NCI-H1436 (cell line): ENCODE measurements at regions not wholly inside any gene's neighbourhood (a gene's known extent, or its start where the extent isn't known, plus 50 kb on each side); places are given as distances from the start of the nearest gene placed in this dataset.

Experiments used
- DNase-seq: peaks from one replicate; lab custom pipeline; 2025; lab: John Stamatoyannopoulos, UW

DNA sequence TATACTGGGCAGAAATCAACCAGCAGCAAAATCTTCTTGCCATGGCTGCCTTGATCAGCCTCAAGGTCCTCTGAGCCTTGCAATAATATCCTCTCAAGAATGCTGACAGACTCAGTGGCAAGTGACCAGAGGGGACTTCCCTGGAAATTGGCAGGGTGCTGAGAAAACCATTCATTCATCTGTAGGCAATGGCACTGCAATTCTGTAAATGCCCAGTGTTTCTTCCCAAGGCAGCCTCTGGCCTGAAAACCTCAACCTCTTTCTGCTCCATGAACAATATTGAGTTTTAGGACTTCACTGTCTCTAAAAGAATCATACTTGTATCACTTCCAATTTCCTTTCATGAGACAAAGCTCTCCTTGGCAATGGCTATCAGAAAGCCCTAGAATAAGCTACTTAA, 754.3 kb upstream of the TENM3 start:
- no peak for DNase-seq

DNA sequence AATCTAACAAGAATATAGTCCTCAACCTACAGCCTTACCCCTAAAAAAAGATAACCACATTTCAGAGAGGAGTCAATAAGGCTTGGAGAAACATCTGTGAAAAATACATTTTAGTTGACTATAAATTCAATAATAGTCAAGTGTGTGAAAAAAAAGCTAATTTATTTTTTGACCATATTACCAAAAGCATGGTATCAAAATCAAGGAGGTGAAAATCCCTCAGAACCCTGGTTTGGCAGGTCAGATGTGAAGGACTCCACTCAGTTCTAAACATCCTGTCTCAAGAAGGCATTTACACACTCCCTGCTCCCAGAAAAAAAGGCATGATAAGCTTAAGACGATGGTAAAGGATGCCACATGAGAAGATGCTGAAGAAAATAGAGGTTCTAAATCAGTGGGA, 745.1 kb upstream of the TENM3 start:
- no peak for DNase-seq

DNA sequence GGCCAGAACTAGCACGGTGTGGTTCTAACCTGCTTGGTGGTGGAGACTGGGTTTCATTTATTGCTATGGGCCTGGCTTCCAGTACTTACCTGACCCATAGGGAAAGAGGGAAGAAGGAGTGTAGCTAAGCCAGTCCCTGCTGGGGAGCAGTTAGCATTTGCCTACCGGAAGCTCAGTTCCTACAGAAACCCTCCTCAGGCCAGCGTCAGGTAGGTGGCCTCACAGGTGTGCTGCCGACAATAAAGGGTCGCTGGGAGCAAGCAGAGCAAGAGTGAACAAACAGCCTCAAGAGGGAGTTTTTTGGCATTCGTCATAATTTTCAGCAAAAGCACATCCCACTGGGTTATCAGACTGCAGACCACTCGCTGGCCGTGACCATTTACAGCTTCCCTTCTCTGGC, 740.6 kb upstream of the TENM3 start:
- no peak for DNase-seq

DNA sequence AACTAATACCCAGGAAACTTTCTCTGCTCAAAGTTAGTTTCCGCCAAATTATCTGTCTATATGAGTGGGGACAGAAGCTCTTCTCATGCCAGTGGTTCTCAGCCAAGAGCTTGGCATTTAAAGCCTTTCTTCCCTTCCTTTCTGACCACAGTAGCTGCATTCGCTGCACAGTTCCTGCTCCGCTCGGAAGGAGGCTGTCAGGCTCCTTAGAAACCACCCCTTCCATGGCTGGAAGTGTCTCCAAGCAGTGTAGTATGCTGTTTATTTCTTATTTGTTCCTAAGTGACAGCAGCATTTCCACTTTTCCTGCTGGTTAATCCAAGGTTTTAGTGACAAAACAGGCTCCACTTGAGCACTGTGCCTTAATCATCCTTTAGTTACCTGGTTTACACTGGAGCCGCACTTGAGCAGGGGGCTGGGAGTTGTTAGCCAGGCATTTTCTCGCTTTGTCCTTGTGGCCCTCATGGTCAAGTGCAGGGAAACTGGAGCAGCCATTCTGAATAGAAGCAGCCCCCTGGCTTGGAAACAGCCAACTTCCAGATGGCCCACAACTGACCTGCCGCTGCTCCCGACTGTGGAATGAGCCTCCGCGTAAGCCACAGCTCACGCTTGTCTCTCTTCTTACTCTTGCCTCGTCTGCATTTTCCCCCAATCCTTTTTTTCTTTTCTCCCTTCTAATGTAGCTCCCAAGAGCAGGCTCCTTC, 739.4 kb upstream of the TENM3 start:
- no peak for DNase-seq

DNA sequence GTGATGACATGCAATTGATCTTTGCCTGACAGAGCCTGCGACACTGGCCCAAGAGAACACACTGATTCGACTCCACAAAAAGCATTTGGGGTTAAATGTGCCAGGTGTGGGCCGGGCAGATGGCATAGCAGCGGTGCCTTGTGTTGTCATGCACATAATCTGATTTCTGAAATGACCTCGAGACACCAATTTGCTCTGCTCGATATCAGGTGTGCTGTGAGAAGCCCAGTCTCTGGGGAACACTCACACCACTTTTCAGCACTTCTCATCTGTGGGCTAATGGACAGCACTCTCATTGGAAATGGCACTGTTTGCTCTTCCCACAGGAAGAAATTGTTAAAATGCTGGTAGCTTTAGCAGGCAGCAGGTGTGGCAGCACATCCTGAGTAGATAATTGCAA, 738.3 kb upstream of the TENM3 start:
- DNase-seq = peak; percentile 78

DNA sequence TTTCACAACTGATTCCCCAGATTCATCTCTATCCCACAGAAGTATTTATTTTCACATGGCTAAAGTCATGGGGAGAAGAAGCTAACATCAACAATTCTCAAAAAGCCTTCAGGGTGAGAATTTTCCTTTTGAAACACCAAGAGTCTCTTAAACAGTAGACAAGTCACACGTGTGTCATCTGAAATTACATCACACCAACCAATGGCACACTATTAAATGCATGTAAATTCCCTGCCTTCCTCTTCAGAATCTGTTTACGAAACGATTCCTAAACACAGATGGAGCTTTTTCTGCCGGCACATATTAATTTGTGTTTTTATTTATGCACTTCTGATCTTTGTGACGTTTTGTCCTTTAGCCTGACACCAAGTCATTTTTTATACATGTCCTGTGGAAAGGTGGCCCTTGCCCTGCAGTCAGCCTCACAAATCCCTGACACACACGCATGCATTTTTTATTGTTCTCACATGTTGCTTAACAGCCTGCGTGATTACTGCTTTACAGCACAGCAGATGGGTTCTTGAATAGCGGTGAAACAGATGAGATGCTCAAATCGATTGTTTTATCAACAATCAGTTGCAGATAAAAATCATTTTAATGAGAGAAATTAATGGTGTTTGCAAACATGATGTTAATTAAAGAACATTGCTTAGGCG, 735.9 kb upstream of the TENM3 start:
- no peak for DNase-seq

DNA sequence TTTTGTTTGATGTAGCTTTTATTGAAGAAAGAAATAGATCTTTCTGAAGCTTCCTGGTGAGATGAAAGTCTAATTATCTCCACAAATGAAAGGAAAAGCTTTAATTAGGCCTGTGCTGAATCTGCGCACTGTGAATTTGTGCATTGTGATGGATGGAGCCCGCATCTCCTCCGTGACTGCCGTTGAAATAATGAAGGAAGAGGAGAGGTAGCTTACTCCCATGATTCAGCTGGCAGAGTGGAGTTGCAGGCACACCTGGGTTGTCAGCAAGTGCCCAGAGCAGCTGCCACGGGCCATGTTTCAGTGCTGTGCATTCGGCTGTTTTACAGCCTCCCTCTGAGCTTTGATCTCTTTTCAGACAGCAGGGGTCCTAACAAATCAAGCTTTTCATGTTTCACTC, 735.3 kb upstream of the TENM3 start:
- peak; percentile 67 for DNase-seq

DNA sequence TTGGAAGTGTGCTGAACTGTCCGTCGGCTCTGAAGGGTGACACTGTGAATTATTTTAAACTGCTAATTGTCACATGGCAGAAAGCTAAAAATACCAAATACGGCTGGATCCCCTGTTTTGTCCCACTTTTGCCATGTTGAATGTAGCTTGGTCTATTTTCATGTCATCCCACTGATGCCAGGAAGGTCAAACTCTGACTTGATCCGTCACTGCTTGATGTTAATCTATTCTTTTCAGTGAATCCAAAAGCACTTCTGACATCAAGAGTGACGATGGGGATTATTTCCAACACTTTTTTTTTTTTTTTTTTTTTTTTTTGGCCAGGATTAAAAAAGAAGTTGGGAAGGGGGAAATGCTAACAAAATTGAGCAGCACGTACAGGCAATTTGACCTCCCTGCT, 734.6 kb upstream of the TENM3 start:
- no peak for DNase-seq

DNA sequence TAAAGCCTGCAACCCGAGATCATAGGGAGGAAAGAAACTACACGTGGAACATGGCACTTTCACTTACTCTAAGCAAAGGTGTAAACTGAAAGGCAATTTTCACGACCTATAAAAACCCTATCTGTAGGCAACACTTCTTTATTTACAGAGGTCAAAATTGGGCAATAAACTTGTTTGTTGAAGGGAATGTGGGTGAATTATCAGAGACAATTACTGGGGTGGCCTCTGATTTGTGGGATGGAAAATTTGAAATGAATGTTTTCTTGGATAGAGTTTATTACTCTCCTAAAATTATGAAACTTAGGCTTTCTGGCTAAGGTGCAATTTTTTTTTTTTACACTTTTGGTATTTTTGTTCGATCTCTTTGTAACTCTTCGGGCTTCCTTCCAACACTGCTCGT, 734.1 kb upstream of the TENM3 start:
- DNase-seq = no peak

- DNase-seq = no peak
These were observed 725.7 kb upstream of the TENM3 start for GRCh38 chr4:181517491-181517890.

DNA sequence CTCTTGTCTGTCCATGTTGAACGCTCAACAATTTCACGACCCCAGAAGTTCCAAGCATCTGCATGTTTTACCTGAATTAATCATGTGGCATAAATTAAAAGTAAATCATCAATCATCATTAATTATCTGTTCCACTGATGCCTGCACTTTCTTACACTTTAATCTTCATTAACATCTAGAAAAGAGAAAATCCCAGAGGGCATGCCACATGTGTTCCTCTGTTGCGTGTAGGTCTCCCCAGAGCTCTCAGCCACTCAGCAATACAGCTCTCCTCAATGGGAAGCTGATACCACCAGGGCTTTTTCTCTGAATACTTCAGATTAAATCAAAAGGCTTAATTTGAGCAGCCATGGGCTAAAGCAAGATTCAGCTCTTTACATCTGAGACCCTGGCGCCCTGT, 722.4 kb upstream of the TENM3 start:
- peak; percentile 46 for DNase-seq

- DNase-seq = no peak
These were observed 719.2 kb upstream of the TENM3 start for GRCh38 chr4:181523973-181524372.

GRCh38 chr4:181524499-181524898, 718.7 kb upstream of the TENM3 start:
- no peak for DNase-seq

DNA sequence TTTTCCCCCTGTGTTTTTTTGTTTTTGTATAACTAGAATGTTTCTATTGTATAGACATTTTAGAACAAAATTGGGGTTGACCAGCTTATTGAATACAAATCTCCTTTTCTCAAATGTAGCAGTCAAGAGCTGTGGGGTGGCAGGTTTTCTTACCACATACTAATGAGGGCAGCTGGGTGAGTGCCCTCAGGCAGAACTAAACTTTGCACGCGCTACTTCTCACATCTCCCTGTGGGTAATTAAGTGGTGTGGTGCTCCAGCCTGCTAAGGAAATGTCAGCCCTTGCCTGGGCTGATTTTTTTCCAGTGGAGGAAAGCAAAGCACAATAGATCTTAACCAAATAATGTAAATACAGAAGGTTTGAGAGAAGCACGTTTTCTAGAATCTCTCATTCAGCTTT, 717.6 kb upstream of the TENM3 start:
- DNase-seq = peak; percentile 75

- DNase-seq = peak; percentile 62
These were observed 714.5 kb upstream of the TENM3 start for GRCh38 chr4:181528570-181529184.

GRCh38 chr4:181529537-181529936, 713.7 kb upstream of the TENM3 start:
- no peak for DNase-seq

- no peak for DNase-seq
These were observed 706.9 kb upstream of the TENM3 start for GRCh38 chr4:181536196-181536746.

- no peak for DNase-seq
These were observed 706.3 kb upstream of the TENM3 start for GRCh38 chr4:181536811-181537434.

GRCh38 chr4:181538431-181538830, 704.8 kb upstream of the TENM3 start:
- DNase-seq = no peak

- no peak for DNase-seq
These were observed 701.8 kb upstream of the TENM3 start for GRCh38 chr4:181541396-181541795.

DNA sequence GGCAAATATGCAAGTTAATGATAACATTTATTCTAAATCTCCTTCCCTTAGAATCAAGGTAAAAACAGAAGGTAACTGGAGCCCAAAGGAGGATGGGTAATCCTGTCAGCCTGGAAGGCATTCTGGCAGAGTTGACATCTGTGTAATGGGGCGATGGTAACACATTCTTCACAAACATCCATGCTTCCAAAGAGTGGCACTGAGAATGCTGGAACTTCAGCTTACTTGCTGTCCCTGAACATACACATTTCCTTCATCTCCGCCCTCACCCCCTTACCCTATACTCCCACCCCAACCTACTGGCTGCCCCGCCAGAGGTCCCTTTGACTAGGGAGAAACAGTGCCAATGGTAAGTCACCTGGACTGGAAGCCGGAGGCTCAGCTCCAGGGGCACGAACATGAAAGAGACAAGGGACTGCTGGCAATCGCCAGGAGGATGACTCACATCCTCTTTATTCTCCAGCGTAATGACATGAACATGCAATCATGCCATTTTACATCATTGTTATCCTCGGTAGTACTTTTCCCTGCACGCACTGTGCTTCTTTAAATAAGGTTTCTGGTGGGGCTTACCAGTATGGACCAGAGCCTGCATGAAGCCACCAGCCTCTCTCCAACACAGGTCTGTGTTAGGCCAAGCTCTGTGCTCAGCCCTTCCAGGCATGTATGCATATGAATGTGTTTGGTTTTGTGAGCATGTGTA, 694.2 kb upstream of the TENM3 start:
- peak; percentile 61 for DNase-seq

DNA sequence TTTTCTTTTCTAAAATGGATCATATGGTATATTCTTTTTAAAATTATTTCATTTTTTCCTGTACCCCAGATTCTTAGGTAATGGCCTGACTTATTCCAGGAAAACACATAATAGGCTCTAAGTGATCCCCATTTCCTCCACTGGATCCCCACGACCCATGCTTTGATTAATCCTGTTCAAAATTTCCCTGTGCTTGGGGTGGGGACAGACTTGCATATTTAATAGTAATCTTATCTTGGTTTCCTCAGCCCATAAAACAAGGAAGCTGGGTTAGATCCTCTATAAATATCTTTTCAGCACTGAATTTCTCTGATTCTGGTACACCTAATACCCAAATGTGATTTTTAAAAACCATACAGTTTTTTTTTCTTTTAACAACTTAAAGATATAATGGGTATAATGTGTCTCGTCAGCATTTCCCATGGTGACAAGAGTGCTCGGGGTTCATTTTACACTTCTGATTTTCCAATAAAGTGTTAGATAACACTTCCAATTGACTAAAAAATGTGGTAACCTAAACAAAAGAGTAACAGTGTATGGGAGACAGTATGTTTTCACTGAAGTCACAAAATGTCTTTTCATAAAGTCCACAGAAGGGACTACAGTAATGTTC, 693.5 kb upstream of the TENM3 start:
- no peak for DNase-seq
